GM13977 (cell line): ENCODE measurements at regions not wholly inside any gene's neighbourhood (a gene's known extent, or its start where the extent isn't known, plus 50 kb on each side); places are given as distances from the start of the nearest gene placed in this dataset.

Experiments used
- DNase-seq: peaks from one replicate; pipeline ENCODE4 v3.0.0; 2012; ENCODE audit warnings: low spot score
- in situ Hi-C: fragments of 300-500 bp; cut with MboI; formaldehyde crosslinking; loops from one replicate; pipeline ENCODE4 v1.12.0; 2022; ENCODE audit warnings: low sequenced_read_pairs, low pct_unique_long_range_greater_than_20kb, mixed read lengths, inconsistent platforms; ENCODE audit not compliant: unreplicated experiment
- TF ChIP-seq, protein P1 (sequence below): IDR thresholded peaks from 2 replicates; pipeline ENCODE4 v1.5.1; 2012; ENCODE audit warnings: mild to moderate bottlenecking, control low read depth; ENCODE audit not compliant: insufficient read depth; ENCODE audit errors: extremely low read depth, missing control alignments

DNA sequence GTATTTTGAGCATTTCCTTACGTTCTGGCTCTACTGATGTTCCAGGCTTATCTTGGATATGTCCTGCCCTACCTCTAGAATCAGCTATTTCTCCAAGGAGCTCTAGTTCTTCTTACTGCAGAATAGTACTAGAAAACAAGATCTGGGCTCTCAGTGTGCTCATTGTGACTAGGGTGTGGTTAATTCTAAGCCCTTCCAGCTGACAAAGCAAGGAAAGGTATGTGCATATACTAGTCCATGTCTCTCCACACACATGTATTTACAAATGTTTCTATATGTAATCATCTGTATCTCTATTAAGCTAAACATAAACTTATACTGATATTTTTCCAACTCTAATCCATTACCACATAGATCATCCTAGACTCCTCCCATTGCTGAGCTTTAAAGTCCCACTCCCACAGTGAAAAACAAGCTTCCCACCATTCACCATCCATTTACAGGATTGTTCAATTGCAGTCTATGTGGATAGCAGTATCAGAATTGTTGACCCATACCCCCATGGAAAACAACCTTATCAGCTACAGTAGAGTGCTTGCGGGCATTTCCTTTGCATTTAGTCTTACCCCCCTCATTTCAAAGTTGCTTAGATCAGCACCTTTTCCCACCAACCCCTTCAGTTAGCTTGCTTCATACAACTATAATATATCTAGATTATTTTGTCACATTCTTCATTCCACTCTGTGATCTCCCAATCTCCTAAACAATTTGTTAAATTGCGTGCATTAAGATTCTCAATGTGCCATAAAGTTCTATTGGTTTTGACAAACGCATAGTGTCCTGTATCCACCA lies 194.5 kb downstream of the SOX9 start:
- TF ChIP-seq, protein P1, sequence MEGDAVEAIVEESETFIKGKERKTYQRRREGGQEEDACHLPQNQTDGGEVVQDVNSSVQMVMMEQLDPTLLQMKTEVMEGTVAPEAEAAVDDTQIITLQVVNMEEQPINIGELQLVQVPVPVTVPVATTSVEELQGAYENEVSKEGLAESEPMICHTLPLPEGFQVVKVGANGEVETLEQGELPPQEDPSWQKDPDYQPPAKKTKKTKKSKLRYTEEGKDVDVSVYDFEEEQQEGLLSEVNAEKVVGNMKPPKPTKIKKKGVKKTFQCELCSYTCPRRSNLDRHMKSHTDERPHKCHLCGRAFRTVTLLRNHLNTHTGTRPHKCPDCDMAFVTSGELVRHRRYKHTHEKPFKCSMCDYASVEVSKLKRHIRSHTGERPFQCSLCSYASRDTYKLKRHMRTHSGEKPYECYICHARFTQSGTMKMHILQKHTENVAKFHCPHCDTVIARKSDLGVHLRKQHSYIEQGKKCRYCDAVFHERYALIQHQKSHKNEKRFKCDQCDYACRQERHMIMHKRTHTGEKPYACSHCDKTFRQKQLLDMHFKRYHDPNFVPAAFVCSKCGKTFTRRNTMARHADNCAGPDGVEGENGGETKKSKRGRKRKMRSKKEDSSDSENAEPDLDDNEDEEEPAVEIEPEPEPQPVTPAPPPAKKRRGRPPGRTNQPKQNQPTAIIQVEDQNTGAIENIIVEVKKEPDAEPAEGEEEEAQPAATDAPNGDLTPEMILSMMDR = no peak
- no peak for DNase-seq
- in situ Hi-C loops = loop anchor here (25.0 kb wide), 1 partner anchor 97 kb away; no protein-coding TSS in a partner anchor

DNA sequence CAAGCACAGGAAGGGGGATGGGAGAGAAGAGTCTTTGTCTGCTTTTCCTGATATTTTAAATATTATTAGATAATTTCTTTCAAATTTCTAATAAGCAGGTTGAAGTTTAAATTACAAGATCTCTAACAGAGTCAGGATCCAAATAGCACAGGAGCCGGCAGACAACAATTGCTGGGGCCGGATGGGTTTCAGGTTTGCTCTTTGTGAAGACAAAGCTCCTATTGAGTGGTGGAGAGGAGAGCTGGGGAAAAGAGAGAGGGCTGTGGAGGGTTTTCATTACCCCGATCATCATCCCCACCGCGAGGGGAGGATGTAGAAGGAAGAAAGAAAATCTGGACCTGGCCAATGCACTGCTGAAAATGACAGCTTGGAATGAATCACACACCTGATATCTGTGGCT lies 197.3 kb downstream of the SOX9 start:
- no peak for DNase-seq
- TF ChIP-seq, protein P1 = no peak
- in situ Hi-C loops = loop anchor here (25.0 kb wide), 1 partner anchor 94 kb away; no protein-coding TSS in a partner anchor

DNA sequence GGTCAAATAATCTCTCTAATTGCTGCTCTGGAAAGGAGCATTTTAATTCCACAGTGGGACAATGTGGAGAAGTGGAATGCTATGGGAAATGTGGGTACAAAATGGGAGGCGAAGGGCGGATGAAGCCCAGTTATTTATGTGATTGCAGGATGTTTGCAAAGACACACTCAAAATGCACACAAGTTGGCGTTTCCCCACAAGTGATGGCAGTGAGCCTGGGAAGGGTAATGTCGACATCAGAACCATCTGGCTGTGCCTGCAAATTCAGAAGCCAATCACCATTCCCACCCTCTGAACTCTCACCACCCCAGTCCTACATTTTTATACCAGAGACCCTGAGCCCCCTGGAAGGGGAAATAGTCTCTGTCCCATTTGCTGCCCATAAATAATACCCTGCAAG lies 201.1 kb downstream of the SOX9 start:
- no peak for DNase-seq
- TF ChIP-seq, protein P1 = no peak
- in situ Hi-C loops = loop anchor here (25.0 kb wide), 1 partner anchor 90 kb away; no protein-coding TSS in a partner anchor

DNA sequence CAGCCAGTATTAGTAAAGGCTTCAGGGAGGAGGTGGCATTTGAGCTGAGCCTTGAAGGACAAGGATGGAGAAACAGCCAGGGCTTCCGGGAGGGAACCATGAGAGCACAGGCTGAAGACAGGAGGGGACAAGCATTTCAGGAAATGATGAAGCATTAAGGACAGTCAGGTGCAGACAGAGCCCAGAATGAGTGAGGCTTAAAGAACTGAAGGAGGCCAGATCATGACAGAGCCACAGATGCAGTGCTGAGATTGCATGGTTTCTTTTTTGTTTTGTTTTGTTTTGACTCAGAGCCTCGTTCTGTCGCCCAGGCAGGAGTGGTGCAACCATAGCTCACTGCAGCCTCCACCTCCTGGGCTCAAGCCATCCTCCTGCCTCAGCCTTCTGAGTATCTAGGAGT lies 211.5 kb downstream of the SOX9 start:
- DNase-seq = peak; percentile 52
- TF ChIP-seq, protein P1 = no peak
- in situ Hi-C loops = no loop called here

DNA sequence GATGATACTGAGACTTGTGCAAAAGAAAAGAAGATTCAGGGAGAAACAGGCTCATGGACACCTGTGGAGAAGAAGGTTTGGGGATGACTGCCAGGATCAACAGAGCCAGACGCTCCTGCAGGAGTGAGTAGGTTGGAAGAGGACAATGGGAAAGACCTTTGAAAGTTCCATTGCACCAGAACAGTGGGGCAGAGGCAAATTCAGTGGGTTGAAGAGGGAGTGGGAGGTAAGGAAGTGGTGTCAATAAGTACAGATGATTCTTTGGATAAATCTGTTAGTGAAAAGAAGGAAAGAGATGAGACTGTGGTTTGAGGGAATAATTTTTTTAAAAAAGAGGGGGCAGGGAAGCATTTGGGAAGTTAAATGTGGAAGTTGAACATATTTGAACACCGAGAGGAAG lies 212.8 kb downstream of the SOX9 start:
- no peak for DNase-seq
- in situ Hi-C loops = no loop called here
- TF ChIP-seq, protein P1 = no peak

DNA sequence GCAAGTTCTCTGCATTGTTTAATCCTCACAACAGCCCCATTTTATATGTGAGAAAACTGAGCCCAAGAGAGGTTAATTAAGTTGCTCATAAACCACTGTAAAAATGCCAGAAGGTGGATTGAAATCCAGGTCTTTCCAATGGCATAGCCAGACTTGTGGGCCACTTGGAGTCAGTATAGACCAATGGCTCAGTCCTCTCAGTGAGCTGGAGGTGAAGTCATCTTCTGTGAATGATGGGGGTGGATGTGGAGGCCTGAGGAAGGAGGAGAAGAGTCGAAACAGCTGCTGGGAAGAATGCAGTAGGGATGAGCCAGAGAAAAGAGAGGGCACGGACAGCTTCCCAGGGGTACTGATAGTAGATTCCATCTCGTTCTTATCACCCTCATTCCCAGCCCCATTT lies 213.4 kb downstream of the SOX9 start:
- TF ChIP-seq, protein P1 = peak; percentile 17
- in situ Hi-C loops = no loop called here
- DNase-seq = no peak
